Smooth muscle cell (in vitro differentiated cells): ENCODE measurements at regions not wholly inside any gene's neighbourhood (a gene's known extent, or its start where the extent isn't known, plus 50 kb on each side); places are given as distances from the start of the nearest gene placed in this dataset.

Source experiments
- DNase-seq: peaks from one replicate; lab custom pipeline; 2025; ENCODE audit not compliant: unreplicated experiment; lab: John Stamatoyannopoulos, UW
- H2AFZ ChIP-seq: fragments of 200-600 bp; sonication (generic); 2 replicates; pipeline ENCODE4 v1.6.0; 2016; ENCODE audit warnings: antibody characterized with exemption, low read depth, mild to moderate bottlenecking
- H3F3A ChIP-seq: fragments of 200-600 bp; sonication (generic); 2 replicates; pipeline ENCODE4 v1.6.0; 2017; ENCODE audit warnings: antibody characterized with exemption, low read depth
- H3K27ac ChIP-seq: fragments of 200-600 bp; sonication (generic); 2 replicates; pipeline ENCODE4 v1.5.1; 2016; ENCODE audit warnings: low read depth, mild to moderate bottlenecking
- H3K27me3 ChIP-seq: fragments of 200-600 bp; sonication (generic); 2 replicates; pipeline ENCODE4 v1.6.1; 2016; ENCODE audit warnings: low read depth, mild to moderate bottlenecking
- H3K36me3 ChIP-seq: fragments of 200-600 bp; sonication (generic); 2 replicates; pipeline ENCODE4 v1.5.1; 2016; ENCODE audit warnings: low read depth
- H3K4me1 ChIP-seq: fragments of 200-600 bp; sonication (generic); 2 replicates; pipeline ENCODE4 v1.5.1; 2016; ENCODE audit warnings: low read depth
- H3K4me2 ChIP-seq: fragments of 200-600 bp; sonication (generic); 2 replicates; pipeline ENCODE4 v1.6.0; 2016; ENCODE audit warnings: mild to moderate bottlenecking
- H3K4me3 ChIP-seq: fragments of 200-600 bp; sonication (generic); 2 replicates; pipeline ENCODE4 v1.5.1; 2016; ENCODE audit warnings: mild to moderate bottlenecking
- H3K79me2 ChIP-seq: fragments of 200-600 bp; sonication (generic); 2 replicates; pipeline ENCODE4 v1.6.0; 2016; ENCODE audit warnings: low read depth, mild to moderate bottlenecking
- H3K9ac ChIP-seq: fragments of 200-600 bp; sonication (generic); 2 replicates; pipeline ENCODE4 v1.6.0; 2016; ENCODE audit warnings: low read depth
- H3K9me3 ChIP-seq: fragments of 200-600 bp; sonication (generic); replicated peaks from 2 replicates; pipeline ENCODE4 v1.5.1; 2016; ENCODE audit warnings: low read depth
- H4K20me1 ChIP-seq: fragments of 200-600 bp; sonication (generic); 2 replicates; pipeline ENCODE4 v1.6.0; 2016; ENCODE audit warnings: low read depth
- CTCF ChIP-seq: fragments of 200-600 bp; sonication (generic); IDR thresholded peaks from 2 replicates; pipeline ENCODE4 v1.5.1; 2017; ENCODE audit warnings: borderline replicate concordance, mild to moderate bottlenecking, antibody characterized with exemption; ENCODE audit not compliant: insufficient read depth, poor library complexity, severe bottlenecking
- WGBS: methylation state at CpG from one replicate; pipeline ENCODE4 v1.1.7; 2016; ENCODE audit warnings: low lambda C conversion rate; 5-methylcytosine and 5-hydroxymethylcytosine counted together

GRCh38 chr10:88170628-88171027 lies 307.2 kb downstream of the PTEN start:
- Histone ChIP-seq H2AFZ (no peak overlapping the region), H3K9ac (no peak overlapping the region), H3K79me2 (no peaks in the 10 kb centered on the region), H3F3A (peaks cover 2% of the 10 kb centered on the region), H3K4me1 (no peaks in the 10 kb centered on the region), H4K20me1 (no peaks in the 10 kb centered on the region), H3K27ac (no peak overlapping the region), H3K4me2 (no peak overlapping the region), H3K36me3 (no peaks in the 10 kb centered on the region), H3K9me3 (no peaks in the 10 kb centered on the region), H3K4me3 (no peak overlapping the region), H3K27me3 (no peaks in the 10 kb centered on the region)
- TF ChIP-seq CTCF, result no peak
- DNase-seq, result no peak
- 96% methylated on average over 1 of the region's 1 CpG for WGBS

- H2AFZ ChIP-seq, result no peak overlapping the region
- H3K36me3 ChIP-seq, result no peaks in the 10 kb centered on the region
- no peaks in the 10 kb centered on the region for H3K4me1 ChIP-seq
Measured at GRCh38 chr10:88172159-88172558, 308.7 kb downstream of the PTEN start.

GRCh38 chr10:88174391-88174790 lies 311.0 kb downstream of the PTEN start:
- Histone ChIP-seq H3K79me2 (no peaks in the 10 kb centered on the region), H3K27ac (no peak overlapping the region), H3K4me1 (no peaks in the 10 kb centered on the region), H3K9me3 (no peaks in the 10 kb centered on the region), H3K36me3 (no peaks in the 10 kb centered on the region), H2AFZ (no peak overlapping the region), H4K20me1 (no peaks in the 10 kb centered on the region), H3K4me3 (no peak overlapping the region), H3K27me3 (no peaks in the 10 kb centered on the region), H3F3A (no peaks in the 10 kb centered on the region), H3K9ac (no peak overlapping the region), H3K4me2 (no peak overlapping the region)
- no peak for DNase-seq
- 89% methylated on average over 5 of the region's 5 CpGs for WGBS
- no peak for TF ChIP-seq CTCF

More at GRCh38 chr10:88172159-88172558, 308.7 kb downstream of the PTEN start:
- Histone ChIP-seq H3K4me3 (no peak overlapping the region), H3K27me3 (no peaks in the 10 kb centered on the region), H3K9ac (no peak overlapping the region), H3K9me3 (no peaks in the 10 kb centered on the region), H3K4me2 (no peak overlapping the region), H3F3A (no peaks in the 10 kb centered on the region), H3K79me2 (no peaks in the 10 kb centered on the region), H3K27ac (no peak overlapping the region), H4K20me1 (no peaks in the 10 kb centered on the region)
- no peak for TF ChIP-seq CTCF
- no peak for DNase-seq
- 78% methylated on average over 1 of the region's 1 CpG for WGBS

GRCh38 chr10:88178758-88179157 lies 315.3 kb downstream of the PTEN start:
- Histone ChIP-seq H3K36me3 (no peaks in the 10 kb centered on the region), H3K9ac (no peak overlapping the region), H3F3A (no peaks in the 10 kb centered on the region), H4K20me1 (no peaks in the 10 kb centered on the region), H3K4me3 (no peak overlapping the region), H3K27ac (no peak overlapping the region), H3K4me2 (no peak overlapping the region), H3K9me3 (no peaks in the 10 kb centered on the region), H3K27me3 (no peaks in the 10 kb centered on the region), H3K79me2 (no peaks in the 10 kb centered on the region), H3K4me1 (no peaks in the 10 kb centered on the region), H2AFZ (no peak overlapping the region)
- TF ChIP-seq CTCF, result no peak
- DNase-seq, result no peak
